ENCODE measurements at regions not wholly inside any gene's neighbourhood (a gene's known extent, or its start where the extent isn't known, plus 50 kb on each side); places are given as distances from the start of the nearest gene placed in this dataset.

DNA sequence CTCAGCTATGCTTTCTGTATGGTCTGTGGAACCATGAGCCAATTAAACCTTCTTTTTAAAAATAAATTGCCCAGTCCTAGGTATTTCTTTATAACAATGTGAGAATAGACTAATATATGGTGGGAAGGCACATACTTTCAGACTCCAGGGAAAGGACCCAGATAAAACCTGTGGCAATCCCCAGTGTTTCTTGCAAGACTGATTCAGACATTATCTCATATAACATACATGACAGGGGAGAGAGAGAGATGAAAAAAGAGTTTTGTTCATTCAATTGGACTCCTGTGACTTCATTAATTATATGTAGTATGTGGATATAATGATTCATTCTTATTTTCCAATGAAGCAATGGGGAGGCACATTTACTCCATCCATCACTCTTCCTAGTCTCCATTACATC is 291.4 kb upstream of the PRKX start (continued):
- TF ChIP-seq ELK3 (CRISPR knock-in tag; IDR thresholded peaks at IDR 0.05) (no peak), ETS2 (tag; IDR thresholded peaks at IDR 0.05; ENCODE audit: borderline replicate concordance, poor library complexity, severe bottlenecking) (no peak), ZNF324 (CRISPR knock-in tag; IDR thresholded peaks at IDR 0.05) (no peak), ZNF780A (CRISPR knock-in tag; IDR thresholded peaks at IDR 0.05) (no peak), ETV1 (tag; conservative IDR thresholded peaks at IDR 0.05; ENCODE audit: low read depth) (no peak)

- no TSS peak for BruUV-seq (replicated peaks)
- POLR2A ChIA-PET: no interaction called here
- ATAC-seq (no peak), FAIRE-seq (no peak), DNase-seq (ENCODE audit: extremely low read depth in 1 of 4, low spot score in 3 of 4) (no peak)
- no peaks in the 10 kb centered on the region for H3K9me3 ChIP-seq (replicated peaks; ENCODE audit: control insufficient read depth, insufficient read depth, low read depth, low read length)
- H4K20me1 ChIP-seq (replicated peaks; ENCODE audit: control insufficient read depth, insufficient read depth, low read length): no peaks in the 10 kb centered on the region
- no peak overlapping the region for H2AFZ ChIP-seq (ENCODE audit: low read depth, low read length)
- intact Hi-C loops (cut with micrococcal nuclease): no loop called here
- no peaks in the 10 kb centered on the region for H3K9me1 ChIP-seq (ENCODE audit: control insufficient read depth, insufficient read depth, low read length)
- H3K79me2 ChIP-seq (ENCODE audit: control insufficient read depth, insufficient read depth, low read length): no peaks in the 10 kb centered on the region
- no peak overlapping the region for H3K4me2 ChIP-seq (ENCODE audit: insufficient read depth, low read length)
- H3K4me1 ChIP-seq (replicated peaks in 1 of 2; ENCODE audit: control insufficient read depth in 2 of 2, insufficient read depth in 2 of 2, low read length in 2 of 2): no peaks in the 10 kb centered on the region
- no peaks in the 10 kb centered on the region for H3K36me3 ChIP-seq (ENCODE audit: control insufficient read depth, insufficient read depth, low read length)
- CTCF ChIA-PET (ENCODE audit: low intra/inter-chr PET ratio): no interaction called here
- H3K9ac ChIP-seq (ENCODE audit: insufficient read depth in 1 of 2, low read depth in 2 of 2, low read length in 2 of 2): no peak overlapping the region
- no peak overlapping the region for H3K27ac ChIP-seq (ENCODE audit: extremely low read depth, low read depth, low read length)
- no peak overlapping the region for H3K4me3 ChIP-seq
- in situ Hi-C loops (cut with MboI): no loop called here
- H3K27me3 ChIP-seq (ENCODE audit: control insufficient read depth in 2 of 2, insufficient read depth in 2 of 2, low read length in 2 of 2): no peaks in the 10 kb centered on the region
- 0% methylated on average over 1 of the region's 1 CpG for WGBS (ENCODE audit: insufficient coverage, low coverage, missing lambda C conversion rate)
- TF ChIP-seq PRPF4 (IDR thresholded peaks at IDR 0.05; ENCODE audit: insufficient read depth, low read depth, low read length, poor library complexity, severe bottlenecking) (no peak), MCM3 (IDR thresholded peaks at IDR 0.05) (no peak), TAF1 (IDR thresholded peaks at IDR 0.05; ENCODE audit: control insufficient read depth, extremely low read depth, insufficient read depth, low read length, severe bottlenecking) (no peak), DACH1 (IDR thresholded peaks at IDR 0.05; ENCODE audit: partially characterized antibody) (no peak), HDAC3 (IDR thresholded peaks at IDR 0.05; ENCODE audit: borderline replicate concordance, partially characterized antibody) (no peak)
These were observed 280.9 kb upstream of the PRKX start for GRCh38 chrX:3994315-3994714.
